HepG2 (cell line): ENCODE measurements at regions not wholly inside any gene's neighbourhood (a gene's known extent, or its start where the extent isn't known, plus 50 kb on each side); places are given as distances from the start of the nearest gene placed in this dataset.

Experiments used
- EZH2 ChIP-seq: conservative IDR thresholded peaks from 2 replicates; pipeline ENCODE4 v1.6.1; 2012; ENCODE audit warnings: mild to moderate bottlenecking, low read depth, low read length, moderate library complexity
- MAFK ChIP-seq, 2 experiments: IDR thresholded peaks in 1 of 2; conservative IDR thresholded peaks in 1 of 2; 2 replicates each; pipeline ENCODE4 v1.6.1; 2011; ENCODE audit warnings: improper control_type of control experiment in 2 of 2, low read length in 2 of 2
- MYC ChIP-seq: sonication (generic); formaldehyde crosslinking; IDR thresholded peaks from 2 replicates; pipeline ENCODE4 v1.9.0; 2021; ENCODE audit warnings: missing genetic modification reagents, borderline replicate concordance
- POLR2A ChIP-seq, 2 experiments: IDR thresholded peaks; 2 replicates each; pipeline ENCODE4 v1.6.1; 2011; ENCODE audit warnings: low read depth in 2 of 2, low read length in 2 of 2, mild to moderate bottlenecking in 1 of 2, moderate library complexity in 1 of 2; ENCODE audit not compliant: insufficient read depth in 1 of 2
- SATB2 ChIP-seq: sonication (generic); formaldehyde crosslinking; IDR thresholded peaks from 2 replicates; pipeline ENCODE4 v1.5.0; 2020; ENCODE audit warnings: missing genetic modification reagents
- TCF12 ChIP-seq, 2 experiments: fragments of 450-650 bp in 1 of 2; sonication (generic) in 1 of 2; formaldehyde crosslinking in 1 of 2; IDR thresholded peaks; 2 replicates each; pipeline versions ENCODE4 v1.6.1 to v1.8.0; 2017 to 2022; ENCODE audit warnings: antibody characterized with exemption in 1 of 2, mild to moderate bottlenecking in 1 of 2, missing genetic modification reagents in 1 of 2, moderate library complexity in 1 of 2
- XRCC5 ChIP-seq: fragments of 200-400 bp; formaldehyde crosslinking; optimal IDR thresholded peaks from 2 replicates; pipeline ENCODE3; 2017; ENCODE audit warnings: mild to moderate bottlenecking, low read length
- ZSCAN29 ChIP-seq: sonication (generic); formaldehyde crosslinking; conservative IDR thresholded peaks from 2 replicates; pipeline ENCODE4 v1.4.0; 2020; ENCODE audit warnings: mild to moderate bottlenecking, missing genetic modification reagents
- TF ChIP-seq, protein P1 (sequence below): sonication (generic); formaldehyde crosslinking; IDR thresholded peaks from 2 replicates; pipeline ENCODE4 v1.5.0; 2020; ENCODE audit warnings: mild to moderate bottlenecking, missing genetic modification reagents, moderate library complexity
- TF ChIP-seq, protein P2 (sequence below): IDR thresholded peaks from 2 replicates; pipeline ENCODE4 v1.6.1; 2012; ENCODE audit warnings: low read length, improper control_type of control experiment
- TF ChIP-seq, protein P3 (sequence below): IDR thresholded peaks from 2 replicates; pipeline ENCODE4 v1.6.1; 2012; ENCODE audit warnings: low read depth, low read length, improper control_type of control experiment
- TF ChIP-seq, protein P4 (sequence below): sonication (generic); formaldehyde crosslinking; IDR thresholded peaks from 2 replicates; pipeline ENCODE4 v1.4.0; 2020; ENCODE audit warnings: missing genetic modification reagents

DNA sequence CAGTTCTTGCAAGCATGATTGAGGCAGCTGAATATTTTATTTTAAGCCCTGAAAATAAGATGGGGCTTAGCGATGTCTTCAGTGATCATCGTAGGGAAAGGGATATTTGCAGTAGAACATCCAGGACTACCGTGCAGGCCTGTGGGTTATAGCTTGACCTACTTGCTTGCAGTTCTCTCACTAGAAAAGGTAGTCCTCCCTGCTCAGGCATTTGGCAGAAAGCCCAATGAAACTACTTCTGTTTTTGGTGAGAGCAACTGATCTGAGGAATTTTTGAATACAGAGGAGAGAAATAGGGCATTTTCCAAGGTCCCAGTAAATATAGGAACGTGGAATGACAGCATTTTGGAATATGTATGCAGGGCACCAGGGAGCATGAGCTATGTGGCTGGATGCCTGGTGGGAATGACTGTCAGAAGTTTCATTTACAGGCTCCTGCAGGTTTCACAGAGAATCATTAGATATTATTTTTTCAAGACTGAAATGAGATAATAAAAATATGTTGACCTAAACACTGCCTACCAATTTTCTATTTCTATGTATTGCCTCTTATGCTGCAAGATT, 417.9 kb upstream of the ACTBL2 start:
- TF ChIP-seq ZSCAN29 (CRISPR knock-in tag) (no peak), POLR2A (IDR thresholded peaks at IDR 0.05; ENCODE audit: insufficient read depth in 1 of 2, low read depth in 2 of 2, low read length in 2 of 2) (no peak), MAFK (conservative IDR thresholded peaks at IDR 0.05 in 1 of 2, IDR thresholded peaks at IDR 0.05 in 1 of 2; ENCODE audit: low read length in 2 of 2) (no peak), EZH2 (no peak), SATB2 (CRISPR knock-in tag) (no peak), TCF12 (IDR thresholded peaks at IDR 0.05) (no peak), TCF12 (CRISPR knock-in tag; IDR thresholded peaks at IDR 0.05) (no peak), MYC (CRISPR knock-in tag) (no peak), XRCC5 (no peak)
- TF ChIP-seq, protein P1, sequence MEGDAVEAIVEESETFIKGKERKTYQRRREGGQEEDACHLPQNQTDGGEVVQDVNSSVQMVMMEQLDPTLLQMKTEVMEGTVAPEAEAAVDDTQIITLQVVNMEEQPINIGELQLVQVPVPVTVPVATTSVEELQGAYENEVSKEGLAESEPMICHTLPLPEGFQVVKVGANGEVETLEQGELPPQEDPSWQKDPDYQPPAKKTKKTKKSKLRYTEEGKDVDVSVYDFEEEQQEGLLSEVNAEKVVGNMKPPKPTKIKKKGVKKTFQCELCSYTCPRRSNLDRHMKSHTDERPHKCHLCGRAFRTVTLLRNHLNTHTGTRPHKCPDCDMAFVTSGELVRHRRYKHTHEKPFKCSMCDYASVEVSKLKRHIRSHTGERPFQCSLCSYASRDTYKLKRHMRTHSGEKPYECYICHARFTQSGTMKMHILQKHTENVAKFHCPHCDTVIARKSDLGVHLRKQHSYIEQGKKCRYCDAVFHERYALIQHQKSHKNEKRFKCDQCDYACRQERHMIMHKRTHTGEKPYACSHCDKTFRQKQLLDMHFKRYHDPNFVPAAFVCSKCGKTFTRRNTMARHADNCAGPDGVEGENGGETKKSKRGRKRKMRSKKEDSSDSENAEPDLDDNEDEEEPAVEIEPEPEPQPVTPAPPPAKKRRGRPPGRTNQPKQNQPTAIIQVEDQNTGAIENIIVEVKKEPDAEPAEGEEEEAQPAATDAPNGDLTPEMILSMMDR (CRISPR knock-in tag): no peak
- TF ChIP-seq, protein P2, sequence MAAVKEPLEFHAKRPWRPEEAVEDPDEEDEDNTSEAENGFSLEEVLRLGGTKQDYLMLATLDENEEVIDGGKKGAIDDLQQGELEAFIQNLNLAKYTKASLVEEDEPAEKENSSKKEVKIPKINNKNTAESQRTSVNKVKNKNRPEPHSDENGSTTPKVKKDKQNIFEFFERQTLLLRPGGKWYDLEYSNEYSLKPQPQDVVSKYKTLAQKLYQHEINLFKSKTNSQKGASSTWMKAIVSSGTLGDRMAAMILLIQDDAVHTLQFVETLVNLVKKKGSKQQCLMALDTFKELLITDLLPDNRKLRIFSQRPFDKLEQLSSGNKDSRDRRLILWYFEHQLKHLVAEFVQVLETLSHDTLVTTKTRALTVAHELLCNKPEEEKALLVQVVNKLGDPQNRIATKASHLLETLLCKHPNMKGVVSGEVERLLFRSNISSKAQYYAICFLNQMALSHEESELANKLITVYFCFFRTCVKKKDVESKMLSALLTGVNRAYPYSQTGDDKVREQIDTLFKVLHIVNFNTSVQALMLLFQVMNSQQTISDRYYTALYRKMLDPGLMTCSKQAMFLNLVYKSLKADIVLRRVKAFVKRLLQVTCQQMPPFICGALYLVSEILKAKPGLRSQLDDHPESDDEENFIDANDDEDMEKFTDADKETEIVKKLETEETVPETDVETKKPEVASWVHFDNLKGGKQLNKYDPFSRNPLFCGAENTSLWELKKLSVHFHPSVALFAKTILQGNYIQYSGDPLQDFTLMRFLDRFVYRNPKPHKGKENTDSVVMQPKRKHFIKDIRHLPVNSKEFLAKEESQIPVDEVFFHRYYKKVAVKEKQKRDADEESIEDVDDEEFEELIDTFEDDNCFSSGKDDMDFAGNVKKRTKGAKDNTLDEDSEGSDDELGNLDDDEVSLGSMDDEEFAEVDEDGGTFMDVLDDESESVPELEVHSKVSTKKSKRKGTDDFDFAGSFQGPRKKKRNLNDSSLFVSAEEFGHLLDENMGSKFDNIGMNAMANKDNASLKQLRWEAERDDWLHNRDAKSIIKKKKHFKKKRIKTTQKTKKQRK: no peak
- TF ChIP-seq, protein P3, sequence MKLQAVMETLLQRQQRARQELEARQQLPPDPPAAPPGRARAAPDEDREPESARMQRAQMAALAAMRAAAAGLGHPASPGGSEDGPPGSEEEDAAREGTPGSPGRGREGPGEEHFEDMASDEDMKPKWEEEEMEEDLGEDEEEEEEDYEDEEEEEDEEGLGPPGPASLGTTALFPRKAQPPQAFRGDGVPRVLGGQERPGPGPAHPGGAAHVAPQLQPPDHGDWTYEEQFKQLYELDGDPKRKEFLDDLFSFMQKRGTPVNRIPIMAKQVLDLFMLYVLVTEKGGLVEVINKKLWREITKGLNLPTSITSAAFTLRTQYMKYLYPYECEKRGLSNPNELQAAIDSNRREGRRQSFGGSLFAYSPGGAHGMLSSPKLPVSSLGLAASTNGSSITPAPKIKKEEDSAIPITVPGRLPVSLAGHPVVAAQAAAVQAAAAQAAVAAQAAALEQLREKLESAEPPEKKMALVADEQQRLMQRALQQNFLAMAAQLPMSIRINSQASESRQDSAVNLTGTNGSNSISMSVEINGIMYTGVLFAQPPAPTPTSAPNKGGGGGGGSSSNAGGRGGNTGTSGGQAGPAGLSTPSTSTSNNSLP: no peak
- TF ChIP-seq, protein P4, sequence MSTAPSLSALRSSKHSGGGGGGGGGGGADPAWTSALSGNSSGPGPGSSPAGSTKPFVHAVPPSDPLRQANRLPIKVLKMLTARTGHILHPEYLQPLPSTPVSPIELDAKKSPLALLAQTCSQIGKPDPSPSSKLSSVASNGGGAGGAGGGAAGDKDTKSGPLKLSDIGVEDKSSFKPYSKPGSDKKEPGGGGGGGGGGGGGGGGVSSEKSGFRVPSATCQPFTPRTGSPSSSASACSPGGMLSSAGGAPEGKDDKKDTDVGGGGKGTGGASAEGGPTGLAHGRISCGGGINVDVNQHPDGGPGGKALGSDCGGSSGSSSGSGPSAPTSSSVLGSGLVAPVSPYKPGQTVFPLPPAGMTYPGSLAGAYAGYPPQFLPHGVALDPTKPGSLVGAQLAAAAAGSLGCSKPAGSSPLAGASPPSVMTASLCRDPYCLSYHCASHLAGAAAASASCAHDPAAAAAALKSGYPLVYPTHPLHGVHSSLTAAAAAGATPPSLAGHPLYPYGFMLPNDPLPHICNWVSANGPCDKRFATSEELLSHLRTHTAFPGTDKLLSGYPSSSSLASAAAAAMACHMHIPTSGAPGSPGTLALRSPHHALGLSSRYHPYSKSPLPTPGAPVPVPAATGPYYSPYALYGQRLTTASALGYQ (CRISPR knock-in tag): no peak
